Keratinocyte (primary cell): ENCODE measurements at regions not wholly inside any gene's neighbourhood (a gene's known extent, or its start where the extent isn't known, plus 50 kb on each side); places are given as distances from the start of the nearest gene placed in this dataset.

Experiments used
- DNase-seq: peaks from one replicate; pipeline ENCODE4 v3.0.0-alpha.2; 2011; ENCODE audit warnings: low read depth, missing footprints, low spot score
- FAIRE-seq: peaks from 2 replicates; lab custom pipeline; 2011; peaks lifted over from hg19 to GRCh38; lab: Jason Lieb, UNC
- H2AFZ ChIP-seq: 2 replicates; pipeline ENCODE4 v1.6.0; 2012; ENCODE audit warnings: low read length, control low read depth, inconsistent platforms; ENCODE audit not compliant: control insufficient read depth
- H3K27ac ChIP-seq: 2 replicates; pipeline ENCODE4 v1.5.1; 2011; ENCODE audit warnings: low read length; ENCODE audit not compliant: control insufficient read depth, insufficient read depth
- H3K27me3 ChIP-seq: 3 replicates; pipeline ENCODE4 v1.6.0; 2011; ENCODE audit warnings: low read length; ENCODE audit not compliant: control insufficient read depth, insufficient read depth; ENCODE audit errors: extremely low read depth
- H3K36me3 ChIP-seq, 2 experiments: 2 replicates in 1 of 2; 3 replicates in 1 of 2; pipeline ENCODE4 v1.5.1; 2011; ENCODE audit warnings: low read length in 2 of 2, mild to moderate bottlenecking in 1 of 2; ENCODE audit not compliant: control insufficient read depth in 2 of 2, insufficient read depth in 2 of 2; ENCODE audit errors: extremely low read depth in 1 of 2
- H3K4me1 ChIP-seq: 3 replicates; pipeline ENCODE4 v1.5.1; 2011; ENCODE audit warnings: low read length; ENCODE audit not compliant: control insufficient read depth, insufficient read depth; ENCODE audit errors: extremely low read depth
- H3K4me2 ChIP-seq: 3 replicates; pipeline ENCODE4 v1.6.0; 2011; ENCODE audit warnings: low read depth, low read length; ENCODE audit not compliant: control insufficient read depth, insufficient read depth; ENCODE audit errors: extremely low read depth
- H3K4me3 ChIP-seq, 3 experiments: fragments of 200-600 bp in 1 of 3; sonication (generic) in 1 of 3; 2 replicates in 2 of 3; 3 replicates in 1 of 3; pipeline ENCODE4 v1.5.1; 2011 to 2016; ENCODE audit warnings: low read length in 3 of 3, mild to moderate bottlenecking in 3 of 3, control low read depth in 2 of 3, inconsistent platforms in 1 of 3, low read depth in 1 of 3, mixed read lengths in 1 of 3, mixed run types in 1 of 3, moderate library complexity in 1 of 3; ENCODE audit not compliant: control insufficient read depth in 2 of 3, insufficient read depth in 2 of 3; ENCODE audit errors: extremely low read depth in 1 of 3
- H3K79me2 ChIP-seq: 2 replicates; pipeline ENCODE4 v1.6.0; 2012; ENCODE audit warnings: low read length; ENCODE audit not compliant: control insufficient read depth, insufficient read depth
- H3K9ac ChIP-seq: 3 replicates; pipeline ENCODE4 v1.6.0; 2011; ENCODE audit warnings: low read length; ENCODE audit not compliant: control insufficient read depth, insufficient read depth; ENCODE audit errors: extremely low read depth
- H3K9me1 ChIP-seq: 3 replicates; pipeline ENCODE4 v1.6.0; 2011; ENCODE audit warnings: low read length; ENCODE audit not compliant: control insufficient read depth, insufficient read depth; ENCODE audit errors: extremely low read depth
- H3K9me3 ChIP-seq: 2 replicates; pipeline ENCODE4 v1.5.1; 2012; ENCODE audit warnings: low read depth, low read length; ENCODE audit not compliant: control insufficient read depth
- H4K20me1 ChIP-seq: 3 replicates; pipeline ENCODE4 v1.6.0; 2011; ENCODE audit warnings: low read length; ENCODE audit not compliant: control insufficient read depth, insufficient read depth; ENCODE audit errors: extremely low read depth
- EZH2 ChIP-seq: IDR thresholded peaks from one replicate; pipeline ENCODE4 v1.6.1; 2012; ENCODE audit warnings: inconsistent platforms, mild to moderate bottlenecking, low read length, moderate library complexity
- dilution Hi-C: fragments of 300-500 bp; cut with MboI; formaldehyde crosslinking; loops from one replicate; pipeline ENCODE4 v1.7.0; 2020; ENCODE audit warnings: low sequenced_read_pairs; ENCODE audit not compliant: extremely low pct_ligation_motif_present
- TF ChIP-seq, protein P1 (sequence below), 3 experiments: IDR thresholded peaks in 1 of 3; conservative IDR thresholded peaks in 1 of 3; optimal IDR thresholded peaks in 1 of 3; 2 replicates in 2 of 3; 3 replicates in 1 of 3; pipeline versions ENCODE3 to v1.5.1; 2011; ENCODE audit warnings: low read length in 3 of 3, mild to moderate bottlenecking in 3 of 3, moderate library complexity in 2 of 3, control low read depth in 1 of 3, inconsistent platforms in 1 of 3; ENCODE audit not compliant: insufficient read depth in 2 of 3; ENCODE audit errors: extremely low read depth in 1 of 3

- Histone ChIP-seq H3K9me1 (no peaks in the 10 kb centered on the region), H3K9ac (no peak overlapping the region), H4K20me1 (no peaks in the 10 kb centered on the region), H3K4me1 (no peaks in the 10 kb centered on the region), H3K27ac (no peak overlapping the region), H2AFZ (peak overlapping the region; percentile 52), H3K27me3 (no peaks in the 10 kb centered on the region), H3K4me2 (no peak overlapping the region), H3K36me3 (no peaks in the 10 kb centered on the region), H3K9me3 (no peaks in the 10 kb centered on the region), H3K79me2 (no peaks in the 10 kb centered on the region), H3K4me3 (no peak overlapping the region)
- no peak for FAIRE-seq
- TF ChIP-seq EZH2, result no peak
- TF ChIP-seq, protein P1, sequence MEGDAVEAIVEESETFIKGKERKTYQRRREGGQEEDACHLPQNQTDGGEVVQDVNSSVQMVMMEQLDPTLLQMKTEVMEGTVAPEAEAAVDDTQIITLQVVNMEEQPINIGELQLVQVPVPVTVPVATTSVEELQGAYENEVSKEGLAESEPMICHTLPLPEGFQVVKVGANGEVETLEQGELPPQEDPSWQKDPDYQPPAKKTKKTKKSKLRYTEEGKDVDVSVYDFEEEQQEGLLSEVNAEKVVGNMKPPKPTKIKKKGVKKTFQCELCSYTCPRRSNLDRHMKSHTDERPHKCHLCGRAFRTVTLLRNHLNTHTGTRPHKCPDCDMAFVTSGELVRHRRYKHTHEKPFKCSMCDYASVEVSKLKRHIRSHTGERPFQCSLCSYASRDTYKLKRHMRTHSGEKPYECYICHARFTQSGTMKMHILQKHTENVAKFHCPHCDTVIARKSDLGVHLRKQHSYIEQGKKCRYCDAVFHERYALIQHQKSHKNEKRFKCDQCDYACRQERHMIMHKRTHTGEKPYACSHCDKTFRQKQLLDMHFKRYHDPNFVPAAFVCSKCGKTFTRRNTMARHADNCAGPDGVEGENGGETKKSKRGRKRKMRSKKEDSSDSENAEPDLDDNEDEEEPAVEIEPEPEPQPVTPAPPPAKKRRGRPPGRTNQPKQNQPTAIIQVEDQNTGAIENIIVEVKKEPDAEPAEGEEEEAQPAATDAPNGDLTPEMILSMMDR (optimal IDR thresholded peaks at IDR 0.05 in 1 of 3, IDR thresholded peaks at IDR 0.05 in 1 of 3, conservative IDR thresholded peaks at IDR 0.05 in 1 of 3; ENCODE audit: extremely low read depth in 1 of 3, insufficient read depth in 2 of 3, low read length in 3 of 3), result no peak
- no peak for DNase-seq
- dilution Hi-C loops, result no loop called here
These were observed 119.7 kb upstream of the PJA2 start for GRCh38 chr5:109529520-109529919.

DNA sequence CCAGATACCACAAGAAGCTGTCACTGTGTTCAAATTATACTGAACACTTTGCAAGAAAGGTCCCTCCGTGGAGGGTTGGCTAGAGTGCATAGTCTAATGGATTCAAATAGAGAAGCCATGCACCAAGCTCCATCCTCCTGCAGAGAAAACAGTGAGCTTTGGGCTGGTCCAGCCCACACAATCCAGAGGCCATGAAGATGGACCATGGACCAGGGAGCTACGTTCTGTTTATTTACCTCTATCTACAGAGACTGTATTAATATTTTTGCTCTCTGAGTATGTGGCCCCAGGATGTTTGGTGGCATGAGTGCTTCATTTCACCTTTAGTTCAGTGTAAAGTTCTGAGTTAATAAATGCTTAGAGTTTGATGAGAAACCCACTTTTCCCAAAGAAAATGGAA, 114.8 kb upstream of the PJA2 start:
- Histone ChIP-seq H3K27me3 (no peaks in the 10 kb centered on the region), H4K20me1 (no peaks in the 10 kb centered on the region), H3K79me2 (no peaks in the 10 kb centered on the region), H3K36me3 (no peaks in the 10 kb centered on the region), H2AFZ (no peak overlapping the region), H3K9me3 (no peaks in the 10 kb centered on the region), H3K9ac (no peak overlapping the region), H3K4me1 (no peaks in the 10 kb centered on the region), H3K4me3 (no peak overlapping the region), H3K4me2 (no peak overlapping the region), H3K27ac (no peak overlapping the region), H3K9me1 (no peaks in the 10 kb centered on the region)
- FAIRE-seq (no peak), DNase-seq (no peak)
- dilution Hi-C loops, result no loop called here
- no peak for TF ChIP-seq EZH2
- TF ChIP-seq, protein P1 (optimal IDR thresholded peaks at IDR 0.05 in 1 of 3, IDR thresholded peaks at IDR 0.05 in 1 of 3, conservative IDR thresholded peaks at IDR 0.05 in 1 of 3; ENCODE audit: extremely low read depth in 1 of 3, insufficient read depth in 2 of 3, low read length in 3 of 3), result no peak
